Glutamatergic neuron (in vitro differentiated cells): ENCODE measurements at regions not wholly inside any gene's neighbourhood (a gene's known extent, or its start where the extent isn't known, plus 50 kb on each side); places are given as distances from the start of the nearest gene placed in this dataset.
A peak's percentile ranks its signal among the peaks of the same experiment; 100 is the strongest.

ENCODE experiments used
- DNase-seq: peaks from one replicate; pipeline ENCODE4 v3.0.0; 2022
- H3K27ac Mint-ChIP-seq: one replicate; pipeline ENCODE4 v1.8.0; 2020; ENCODE audit warnings: mild to moderate bottlenecking, mixed read lengths, inconsistent platforms; ENCODE audit not compliant: unreplicated experiment
- H3K27me3 Mint-ChIP-seq: one replicate; pipeline ENCODE4 v1.8.0; 2020; ENCODE audit warnings: mild to moderate bottlenecking, moderate library complexity, mixed read lengths, inconsistent platforms; ENCODE audit not compliant: unreplicated experiment
- H3K36me3 Mint-ChIP-seq: one replicate; pipeline ENCODE4 v1.8.0; 2020; ENCODE audit warnings: mild to moderate bottlenecking, mixed read lengths, inconsistent platforms; ENCODE audit not compliant: unreplicated experiment
- H3K4me1 Mint-ChIP-seq: one replicate; pipeline ENCODE4 v1.8.0; 2020; ENCODE audit warnings: mild to moderate bottlenecking, low read depth, mixed read lengths, inconsistent platforms; ENCODE audit not compliant: unreplicated experiment
- H3K4me3 Mint-ChIP-seq: one replicate; pipeline ENCODE4 v1.8.0; 2020; ENCODE audit warnings: mild to moderate bottlenecking, mixed read lengths, inconsistent platforms; ENCODE audit not compliant: unreplicated experiment
- H3K9me3 Mint-ChIP-seq: one replicate; pipeline ENCODE4 v1.8.0; 2020; ENCODE audit warnings: mild to moderate bottlenecking, moderate library complexity, mixed read lengths, inconsistent platforms; ENCODE audit not compliant: unreplicated experiment
- TF ChIP-seq, protein P1 (sequence below): fragments of 200-600 bp; sonication (generic); IDR thresholded peaks from one replicate; pipeline ENCODE4 v1.5.0; 2021; ENCODE audit not compliant: partially characterized antibody, unreplicated experiment

DNA sequence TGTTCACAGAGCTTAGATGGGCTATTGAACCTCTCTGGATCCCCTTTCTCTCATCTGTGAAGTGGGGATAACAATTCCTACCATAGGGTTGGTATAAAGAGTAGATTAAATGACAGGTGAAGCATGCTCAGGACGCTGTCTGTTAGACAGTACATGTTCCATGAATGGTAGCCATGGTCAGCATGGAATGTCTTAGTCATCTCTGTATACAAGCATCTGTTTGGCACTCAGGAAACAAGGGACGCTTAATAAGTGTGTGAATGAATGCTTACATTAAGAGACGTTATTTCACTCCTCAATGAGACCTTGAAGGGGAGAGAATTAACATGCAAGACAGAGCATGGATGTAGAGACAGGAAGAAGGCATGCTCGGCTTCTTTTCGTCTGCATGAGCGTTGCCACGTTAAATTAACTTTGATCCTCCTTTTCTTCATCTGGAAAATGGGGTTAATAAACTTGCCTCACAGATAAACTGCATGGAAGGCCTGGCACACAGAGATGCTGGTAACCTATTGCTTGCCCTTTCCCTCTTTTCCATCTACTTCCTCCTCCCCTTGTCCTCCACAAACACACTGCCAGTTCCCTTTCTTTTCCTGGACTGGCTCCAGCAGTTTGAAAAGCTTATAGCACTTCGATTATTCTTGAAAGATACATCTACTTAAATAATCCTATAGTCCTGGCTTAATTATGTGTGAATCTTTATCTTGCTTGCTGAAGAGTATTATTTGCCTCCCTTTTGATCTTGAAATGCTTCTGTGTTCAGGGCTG is 267.2 kb upstream of the MTNR1B start:
- peak overlapping the region; percentile 67 for H3K4me3 Mint-ChIP-seq
- peaks cover 17% of the 10 kb centered on the region for H3K36me3 Mint-ChIP-seq
- peaks cover 48% of the 10 kb centered on the region for H3K4me1 Mint-ChIP-seq
- peaks cover 33% of the 10 kb centered on the region for H3K9me3 Mint-ChIP-seq
- TF ChIP-seq, protein P1, sequence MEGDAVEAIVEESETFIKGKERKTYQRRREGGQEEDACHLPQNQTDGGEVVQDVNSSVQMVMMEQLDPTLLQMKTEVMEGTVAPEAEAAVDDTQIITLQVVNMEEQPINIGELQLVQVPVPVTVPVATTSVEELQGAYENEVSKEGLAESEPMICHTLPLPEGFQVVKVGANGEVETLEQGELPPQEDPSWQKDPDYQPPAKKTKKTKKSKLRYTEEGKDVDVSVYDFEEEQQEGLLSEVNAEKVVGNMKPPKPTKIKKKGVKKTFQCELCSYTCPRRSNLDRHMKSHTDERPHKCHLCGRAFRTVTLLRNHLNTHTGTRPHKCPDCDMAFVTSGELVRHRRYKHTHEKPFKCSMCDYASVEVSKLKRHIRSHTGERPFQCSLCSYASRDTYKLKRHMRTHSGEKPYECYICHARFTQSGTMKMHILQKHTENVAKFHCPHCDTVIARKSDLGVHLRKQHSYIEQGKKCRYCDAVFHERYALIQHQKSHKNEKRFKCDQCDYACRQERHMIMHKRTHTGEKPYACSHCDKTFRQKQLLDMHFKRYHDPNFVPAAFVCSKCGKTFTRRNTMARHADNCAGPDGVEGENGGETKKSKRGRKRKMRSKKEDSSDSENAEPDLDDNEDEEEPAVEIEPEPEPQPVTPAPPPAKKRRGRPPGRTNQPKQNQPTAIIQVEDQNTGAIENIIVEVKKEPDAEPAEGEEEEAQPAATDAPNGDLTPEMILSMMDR = no peak
- peak overlapping the region; percentile 90 for H3K27ac Mint-ChIP-seq
- DNase-seq = no peak
- peaks cover 20% of the 10 kb centered on the region for H3K27me3 Mint-ChIP-seq

- TF ChIP-seq, protein P1 = no peak
- H3K4me1 Mint-ChIP-seq = peaks cover 54% of the 10 kb centered on the region
- no peak for DNase-seq
- peaks cover 33% of the 10 kb centered on the region for H3K9me3 Mint-ChIP-seq
- H3K27ac Mint-ChIP-seq = peak overlapping the region; percentile 90
- peaks cover 20% of the 10 kb centered on the region for H3K27me3 Mint-ChIP-seq
- peak overlapping the region; percentile 67 for H3K4me3 Mint-ChIP-seq
- H3K36me3 Mint-ChIP-seq = peaks cover 17% of the 10 kb centered on the region
Measured at GRCh38 chr11:92702805-92703448, 266.5 kb upstream of the MTNR1B start.

GRCh38 chr11:92703449-92703830 is 266.0 kb upstream of the MTNR1B start:
- peak overlapping the region; percentile 53 for H3K4me3 Mint-ChIP-seq
- H3K4me1 Mint-ChIP-seq = peaks cover 52% of the 10 kb centered on the region
- H3K27ac Mint-ChIP-seq = peak overlapping the region; percentile 90
- H3K27me3 Mint-ChIP-seq = peaks cover 20% of the 10 kb centered on the region
- TF ChIP-seq, protein P1 = no peak
- DNase-seq = peak; percentile 51
- peaks cover 33% of the 10 kb centered on the region for H3K9me3 Mint-ChIP-seq
- H3K36me3 Mint-ChIP-seq = peaks cover 17% of the 10 kb centered on the region

- Mint-ChIP-seq H3K4me3 (no peak overlapping the region), H3K27me3 (peaks cover 20% of the 10 kb centered on the region), H3K27ac (no peak overlapping the region), H3K4me1 (peaks cover 44% of the 10 kb centered on the region), H3K36me3 (peaks cover 17% of the 10 kb centered on the region), H3K9me3 (peaks cover 32% of the 10 kb centered on the region)
- TF ChIP-seq, protein P1 = no peak
- DNase-seq = peak; percentile 30
Measured at GRCh38 chr11:92707173-92707619, 262.3 kb upstream of the MTNR1B start.

DNA sequence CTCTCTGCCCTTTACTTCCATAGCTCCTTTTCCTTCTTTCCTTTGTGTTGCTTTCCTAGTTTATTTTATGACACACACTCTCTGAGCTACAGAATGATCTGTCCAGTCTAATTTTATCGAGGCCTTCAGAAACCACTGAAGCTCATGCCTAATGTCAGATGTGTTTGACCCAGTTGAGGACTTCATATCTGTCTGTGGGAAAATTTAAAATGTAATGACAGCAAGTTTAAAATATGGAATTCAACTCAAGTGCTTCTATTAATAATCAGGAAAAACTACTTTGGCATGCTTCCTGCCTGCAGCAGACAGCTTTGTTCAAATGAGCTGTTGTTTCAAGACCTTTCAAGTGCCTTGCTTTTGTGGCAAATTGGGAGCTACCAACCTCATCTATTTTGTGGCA is 261.8 kb upstream of the MTNR1B start:
- TF ChIP-seq, protein P1 = no peak
- Mint-ChIP-seq H3K36me3 (peaks cover 17% of the 10 kb centered on the region), H3K27ac (no peak overlapping the region), H3K9me3 (peaks cover 31% of the 10 kb centered on the region), H3K4me1 (peaks cover 40% of the 10 kb centered on the region), H3K27me3 (peaks cover 20% of the 10 kb centered on the region), H3K4me3 (no peak overlapping the region)
- DNase-seq = no peak
